SK-MEL-5 (cell line): ENCODE measurements at regions not wholly inside any gene's neighbourhood (a gene's known extent, or its start where the extent isn't known, plus 50 kb on each side); places are given as distances from the start of the nearest gene placed in this dataset.

Source experiments
- DNase-seq: peaks from one replicate; pipeline ENCODE4 v3.0.0-alpha.2; 2016; ENCODE audit warnings: low read depth, low spot score
- in situ Hi-C: cut with HindIII; loops from 2 replicates; pipeline ENCODE4 v1.10.0; 2016; ENCODE audit warnings: low sequenced_read_pairs, high pct_unique_total_duplicates, low pct_unique_long_range_greater_than_20kb

DNA sequence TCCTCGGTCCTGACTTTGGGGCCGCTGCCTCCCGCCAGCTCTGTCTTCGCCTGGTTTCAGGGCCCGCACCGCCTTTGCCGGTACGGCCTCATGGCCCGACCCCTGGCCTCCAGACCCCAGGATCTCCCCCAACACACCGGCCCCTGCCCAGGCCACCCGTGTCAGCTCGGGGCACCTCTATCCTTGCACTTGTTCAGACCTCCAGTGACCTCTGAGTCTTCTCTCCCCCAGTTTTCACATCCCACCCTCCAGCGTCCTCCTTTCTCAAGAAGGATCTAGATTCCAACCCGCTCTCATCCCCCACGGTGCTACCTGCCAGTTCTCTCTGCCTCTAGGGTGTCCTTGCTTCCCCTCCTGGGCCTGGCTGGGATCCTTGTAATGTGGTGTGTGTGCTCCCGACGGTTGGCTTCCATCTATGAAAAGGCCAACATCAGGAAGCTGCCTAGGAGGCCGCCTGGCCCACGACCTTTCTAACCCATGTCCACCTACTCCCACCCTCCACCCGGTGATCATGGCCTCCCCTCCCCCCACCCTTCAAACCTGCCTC is 61.1 kb downstream of the SPATA31C2 start:
- DNase-seq = no peak
- in situ Hi-C loops = no loop called here

DNA sequence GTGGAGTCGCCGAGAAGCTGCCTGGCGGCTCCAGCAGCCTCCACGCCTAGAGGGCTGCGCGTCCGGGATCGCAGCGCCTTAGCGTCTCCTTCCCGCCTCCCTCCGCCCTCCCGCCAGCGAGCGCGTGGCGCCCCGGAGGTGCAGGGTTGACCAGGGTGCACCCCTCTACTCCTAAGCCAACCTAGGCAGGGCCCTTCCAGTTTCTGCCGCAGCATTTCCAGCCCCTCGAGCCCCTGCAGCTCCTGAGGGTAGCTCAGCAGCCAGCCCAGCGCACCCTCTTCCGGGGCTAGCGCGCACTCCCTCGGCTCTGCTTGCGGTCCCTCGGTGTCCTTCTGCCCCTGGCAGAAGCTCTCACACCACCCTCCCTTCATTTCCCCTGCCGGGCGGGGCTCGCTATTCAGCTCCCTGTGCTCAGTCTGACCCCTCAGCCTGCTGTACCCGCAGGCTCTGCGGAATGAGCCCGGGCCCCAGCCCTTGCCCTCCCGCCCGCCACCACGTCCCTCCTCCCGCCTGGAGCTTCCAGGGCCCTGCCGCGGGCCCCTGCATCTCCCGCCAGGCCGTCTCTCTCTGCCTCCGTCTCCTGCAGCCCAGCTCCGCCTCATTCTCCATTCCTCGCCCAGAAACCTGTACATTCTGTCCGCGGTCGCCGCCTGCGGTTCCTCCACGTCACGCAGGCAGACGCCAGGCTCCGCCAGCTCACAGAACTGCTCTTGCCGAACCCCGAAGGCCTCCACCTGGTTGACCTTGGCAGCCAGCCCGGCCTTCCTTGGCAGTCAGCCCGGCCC is 61.8 kb downstream of the SPATA31C2 start:
- in situ Hi-C loops = no loop called here
- DNase-seq = peak; percentile 26

DNA sequence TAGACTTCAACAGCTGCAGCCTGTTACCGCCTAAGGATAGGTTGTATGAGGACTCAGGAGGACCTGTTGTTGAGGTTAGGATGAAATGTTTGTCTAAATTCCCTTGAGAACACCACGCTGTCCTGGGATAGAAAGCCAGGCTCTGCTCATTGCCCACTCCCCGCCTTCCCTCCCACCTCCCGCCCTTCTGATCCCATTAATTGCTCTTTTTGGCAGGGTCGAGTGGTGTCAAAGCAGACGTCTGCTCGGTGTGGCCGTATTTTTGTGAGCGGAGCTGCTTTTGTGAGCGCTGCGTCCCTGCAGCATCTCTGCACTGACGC is 62.3 kb downstream of the SPATA31C2 start:
- in situ Hi-C loops = no loop called here
- no peak for DNase-seq

DNA sequence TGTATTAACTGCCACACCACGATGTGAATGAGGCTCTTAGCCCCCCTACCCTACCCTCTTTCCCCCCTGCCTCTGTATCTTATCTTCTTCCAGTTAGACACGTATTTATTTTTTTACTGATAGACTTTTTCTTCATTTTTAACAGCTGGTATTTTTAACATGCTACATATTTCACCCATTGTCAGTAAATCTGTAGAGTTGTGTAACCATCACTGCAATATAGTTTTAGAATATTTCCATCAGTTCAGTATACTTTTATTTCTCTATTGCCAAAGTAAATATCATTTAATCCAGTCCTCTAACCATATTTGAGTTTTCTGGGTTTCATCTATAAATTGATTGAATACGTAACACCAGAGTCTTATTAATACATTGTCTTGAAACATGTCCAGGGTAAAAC is 62.8 kb downstream of the SPATA31C2 start:
- DNase-seq = no peak
- in situ Hi-C loops = no loop called here

DNA sequence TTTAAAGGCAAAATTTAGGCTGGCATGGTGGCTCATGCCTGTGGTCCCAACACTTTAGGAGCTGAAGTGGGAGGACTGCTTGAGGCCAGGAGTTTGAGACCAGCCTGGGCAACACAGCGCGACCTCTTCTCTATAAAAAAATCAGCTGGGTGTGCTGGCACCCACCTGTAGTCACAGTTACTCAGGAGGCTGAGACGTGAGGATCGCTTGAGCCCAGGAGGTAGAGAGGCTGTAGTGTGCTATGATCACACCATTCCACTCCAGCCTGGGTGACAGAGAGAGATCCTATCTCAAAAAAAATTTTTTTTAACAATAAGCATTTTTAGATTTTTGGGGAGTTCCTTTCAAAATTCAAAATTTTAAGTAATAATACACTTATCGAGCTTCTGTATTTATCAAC is 63.3 kb downstream of the SPATA31C2 start:
- in situ Hi-C loops = no loop called here
- no peak for DNase-seq

DNA sequence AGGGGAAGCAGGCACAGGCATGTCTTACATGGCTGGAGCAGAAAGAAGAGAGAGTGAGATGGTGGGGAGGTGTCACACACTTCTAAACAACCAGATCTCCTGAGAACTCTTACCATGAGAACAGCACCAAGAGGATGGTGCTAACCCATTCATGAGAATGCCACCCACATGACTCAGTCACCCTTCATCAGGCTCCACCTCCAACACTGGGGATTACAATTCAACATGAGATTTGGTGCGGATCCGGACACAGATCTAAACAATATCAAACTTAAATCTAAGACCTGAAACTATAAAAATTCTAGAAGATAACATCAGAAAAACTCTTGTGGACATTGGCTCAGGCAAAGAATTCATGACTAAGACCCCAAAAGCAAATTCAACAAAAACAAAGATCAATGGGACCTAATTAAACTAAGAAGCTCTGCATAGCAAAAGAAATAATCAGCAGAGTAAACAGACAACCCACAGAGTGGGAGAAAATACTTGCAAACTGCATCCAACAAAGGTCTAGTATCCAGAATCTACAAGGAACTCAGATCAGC is 65.4 kb downstream of the SPATA31C2 start:
- DNase-seq = no peak
- in situ Hi-C loops = no loop called here

DNA sequence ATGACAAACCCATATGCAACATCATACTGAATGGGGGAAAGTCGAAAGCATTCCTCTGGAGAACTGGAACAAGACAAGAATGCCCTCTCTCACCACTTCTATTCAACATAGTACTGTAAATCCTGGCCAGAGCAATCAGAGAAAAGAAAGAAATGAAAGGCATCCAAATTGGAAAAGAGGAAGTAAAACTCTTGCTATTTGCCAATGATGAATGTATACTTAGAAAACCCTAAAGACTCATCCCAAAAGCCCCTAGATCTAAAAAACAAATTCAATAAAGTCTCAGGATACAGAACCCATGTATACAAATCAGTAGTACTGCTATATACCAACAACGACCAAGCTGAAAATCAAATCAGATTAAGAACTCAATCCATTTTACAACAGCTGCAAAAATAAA is 66.9 kb downstream of the SPATA31C2 start:
- in situ Hi-C loops = no loop called here

DNA sequence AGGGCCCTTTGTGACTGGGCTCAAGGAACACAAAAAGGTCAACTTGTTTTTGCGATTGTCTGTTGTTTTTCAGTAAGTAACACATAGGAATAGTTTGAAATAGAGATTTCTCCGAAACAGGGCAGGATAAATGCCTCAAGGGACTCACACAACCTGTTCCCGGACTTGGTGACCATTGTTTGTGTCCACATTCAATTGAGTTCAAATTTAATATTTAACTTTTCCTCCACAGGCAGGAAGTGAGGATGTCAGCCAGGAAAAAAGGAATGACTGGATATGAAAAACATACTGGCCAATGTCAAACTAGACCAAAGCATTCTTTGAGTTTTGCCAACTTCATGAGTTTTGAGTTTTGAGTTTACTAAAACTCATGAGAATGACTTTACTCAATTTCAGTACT is 72.7 kb downstream of the SPATA31C2 start:
- DNase-seq = no peak
- in situ Hi-C loops = no loop called here

More for the DNA sequence above, 66.9 kb downstream of the SPATA31C2 start:
- DNase-seq = no peak

DNA sequence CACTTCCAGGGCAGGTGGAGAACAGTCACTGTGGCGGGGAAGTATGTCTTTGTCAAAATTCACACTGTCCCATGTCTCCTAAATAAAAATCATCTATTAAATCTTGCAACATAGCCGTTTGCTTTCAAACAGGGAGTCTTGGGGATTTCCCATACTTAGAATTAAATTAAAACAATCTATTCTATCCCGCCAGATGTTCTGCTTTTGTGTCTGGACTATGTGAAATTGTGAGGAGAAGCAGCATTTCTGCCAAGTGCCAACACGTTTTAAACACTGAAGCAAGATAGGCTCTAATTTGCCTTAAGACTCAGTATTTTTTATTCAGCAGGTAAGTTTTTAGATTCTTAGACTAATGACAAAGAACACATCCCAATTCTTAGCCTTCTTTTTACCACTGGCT is 73.7 kb downstream of the SPATA31C2 start:
- no peak for DNase-seq
- in situ Hi-C loops = no loop called here

DNA sequence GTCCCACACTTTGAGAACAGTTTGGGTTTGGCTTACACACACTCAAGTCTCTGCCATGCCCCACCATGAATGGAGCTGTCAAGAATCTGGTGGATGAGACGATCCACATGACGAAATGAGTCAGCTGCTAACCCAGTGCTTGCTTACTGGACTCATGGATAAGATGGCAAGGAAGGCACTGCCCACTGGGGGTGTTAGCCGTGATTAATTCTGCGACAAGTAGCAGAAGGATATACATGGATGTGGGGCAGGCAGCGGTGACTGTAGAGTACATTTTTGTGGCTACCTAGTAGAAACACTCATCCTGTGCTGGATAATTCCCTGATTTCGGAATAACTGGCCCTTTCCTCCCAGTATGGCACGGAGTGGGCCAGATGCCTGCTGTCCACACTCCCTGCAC is 77.5 kb downstream of the SPATA31C2 start:
- in situ Hi-C loops = no loop called here

DNA sequence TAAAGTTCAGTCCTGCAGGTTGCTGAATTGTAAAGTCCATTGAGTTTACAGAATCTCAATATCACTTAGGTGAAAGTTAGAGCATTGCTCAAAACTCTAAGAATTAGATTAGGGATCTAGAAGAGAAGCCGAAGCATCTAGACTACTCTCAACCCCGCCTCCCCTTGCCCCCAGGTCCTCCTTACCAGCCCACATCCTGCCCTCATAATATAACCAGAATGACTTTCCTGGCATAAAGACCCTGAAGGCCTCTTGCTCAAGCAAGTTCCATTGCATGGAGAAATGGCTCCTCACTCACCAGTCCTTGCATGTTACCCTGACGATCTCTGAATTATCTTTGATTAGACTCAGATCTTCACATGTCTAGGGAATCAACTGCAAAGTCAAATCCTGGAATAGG is 78.8 kb downstream of the SPATA31C2 start:
- DNase-seq = no peak
- in situ Hi-C loops = no loop called here

More for the DNA sequence above, 77.5 kb downstream of the SPATA31C2 start:
- peak; percentile 25 for DNase-seq

DNA sequence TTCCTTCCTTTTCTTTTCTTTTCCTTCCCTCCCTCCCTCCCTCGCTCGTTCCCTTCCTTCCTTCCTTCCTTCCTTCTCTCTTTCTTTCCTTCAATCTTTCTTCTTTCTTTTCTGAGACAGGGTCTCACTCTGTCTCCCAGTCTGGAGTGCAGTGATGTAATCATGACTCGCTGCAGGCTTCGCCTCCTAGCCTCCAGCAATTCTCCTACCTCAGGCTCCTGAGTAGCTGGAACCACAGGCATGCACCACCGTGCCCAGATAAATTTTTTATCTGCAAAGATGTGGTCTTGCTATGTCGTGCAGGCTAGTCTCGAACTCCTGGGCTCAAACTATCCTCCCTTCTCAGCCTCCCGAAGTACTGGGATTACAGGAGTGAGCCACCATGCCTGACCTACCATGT is 81.4 kb downstream of the SPATA31C2 start:
- in situ Hi-C loops = no loop called here
- no peak for DNase-seq

DNA sequence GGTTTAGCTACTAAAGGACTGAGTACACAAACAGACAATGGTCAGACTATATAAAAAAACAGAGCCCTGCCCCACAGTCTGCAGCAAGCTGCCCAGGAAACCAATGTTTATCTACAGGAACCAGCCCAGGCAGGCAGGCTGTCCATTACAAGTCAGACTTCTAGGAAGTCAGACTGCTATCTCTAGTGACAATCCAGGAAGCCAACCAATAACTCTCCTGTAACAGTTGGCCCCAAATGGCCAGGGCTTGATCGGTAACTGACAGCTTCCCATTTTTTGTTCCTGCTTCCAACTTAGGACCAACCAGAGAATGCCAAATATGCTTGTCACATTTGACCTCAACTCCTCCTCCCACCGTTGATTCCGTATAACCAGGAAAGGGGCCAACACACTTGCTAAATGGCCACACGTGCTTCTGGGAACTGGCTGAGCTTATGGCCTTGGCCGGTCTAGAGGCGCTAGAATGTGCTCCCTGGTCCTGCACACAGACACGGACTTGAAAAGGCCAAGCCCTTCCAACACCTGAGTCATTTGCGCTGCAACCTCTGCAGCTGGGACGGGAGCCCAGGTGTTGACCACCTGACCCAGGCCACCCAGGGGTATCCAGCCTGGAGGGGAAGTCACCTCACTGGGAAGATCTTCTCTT is 79.6 kb upstream of the CDK20 start:
- no peak for DNase-seq
- in situ Hi-C loops = no loop called here

DNA sequence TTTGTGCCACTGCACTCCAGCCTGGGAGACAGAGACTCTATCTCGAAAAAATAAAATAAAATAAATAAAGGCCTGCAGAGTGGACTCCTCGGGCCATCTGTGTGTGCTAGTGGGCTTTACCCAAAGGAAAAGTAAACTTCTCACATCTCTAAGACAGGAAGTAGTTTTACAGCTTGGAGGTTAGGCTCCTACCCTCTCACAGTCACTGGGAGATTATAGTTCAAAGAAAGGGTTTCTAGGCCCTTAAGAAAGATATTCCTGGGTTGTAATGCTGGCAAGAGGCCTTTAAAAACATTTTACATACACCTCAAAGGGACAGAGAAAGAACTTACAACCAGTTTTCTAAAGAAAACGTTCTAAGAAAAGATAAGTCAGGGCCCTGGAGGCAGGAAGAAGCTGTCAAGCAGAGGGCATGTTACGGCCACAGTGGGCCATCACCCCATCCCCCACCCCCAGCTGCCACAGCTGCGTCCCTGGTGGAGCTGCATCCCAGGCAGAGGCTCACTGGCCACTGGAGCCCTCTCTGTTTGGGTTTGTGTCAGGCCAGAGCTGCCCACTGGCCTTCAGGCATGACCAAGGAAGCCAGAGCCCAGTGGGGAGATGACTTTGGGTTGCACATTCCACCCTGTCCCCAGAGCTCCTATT is 78.1 kb upstream of the CDK20 start:
- in situ Hi-C loops = no loop called here
- DNase-seq = no peak

DNA sequence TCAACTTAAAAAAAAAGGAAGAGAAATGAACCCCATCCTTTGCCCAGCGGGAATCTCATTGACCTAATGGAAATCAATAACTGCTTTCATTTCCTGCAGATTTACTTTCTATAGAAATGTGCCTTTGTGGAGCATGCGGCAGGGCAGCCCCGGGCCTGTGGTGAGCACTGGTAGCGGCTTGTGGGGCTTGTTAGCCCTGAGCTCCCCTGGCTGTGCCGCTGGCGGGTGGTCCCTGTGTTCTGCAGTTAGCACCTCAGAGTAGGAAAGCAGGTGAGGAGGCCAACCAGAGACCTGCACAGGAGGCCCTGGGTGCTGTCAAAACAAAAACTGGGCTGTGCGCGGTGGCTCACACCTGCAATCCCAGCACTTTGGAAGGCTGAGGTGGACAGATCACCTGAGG is 76.8 kb upstream of the CDK20 start:
- in situ Hi-C loops = no loop called here
- no peak for DNase-seq

DNA sequence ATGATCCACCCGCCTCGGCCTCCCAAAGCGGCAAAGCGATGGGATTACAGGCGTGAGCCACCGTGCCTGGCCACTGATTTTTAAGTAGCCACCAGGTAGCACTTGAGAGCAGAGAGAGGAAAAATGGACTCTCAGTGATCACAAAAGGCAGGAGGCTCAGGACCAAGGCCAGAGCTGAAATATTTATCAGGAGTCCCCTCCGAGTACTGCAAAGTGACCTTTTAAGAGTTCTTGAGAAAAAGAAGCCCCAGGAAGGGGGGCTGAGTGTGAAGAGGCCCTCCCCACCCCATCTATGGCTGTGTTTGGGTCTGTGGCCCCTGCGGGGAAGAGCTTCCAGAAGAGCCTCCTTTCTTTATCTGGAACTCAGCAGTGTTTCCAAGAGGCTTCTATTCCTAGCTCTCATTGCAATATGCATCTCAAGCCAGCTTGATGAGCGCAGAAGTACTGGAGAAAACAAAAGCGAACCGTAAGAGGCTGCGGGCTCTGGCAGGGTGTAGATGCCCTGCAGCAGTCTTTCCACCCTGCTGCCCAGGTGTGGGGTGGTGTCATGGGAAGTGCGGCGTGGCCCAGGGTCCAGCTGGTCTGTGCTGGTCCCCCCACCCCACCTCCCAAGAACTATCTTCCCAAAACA is 75.5 kb upstream of the CDK20 start:
- in situ Hi-C loops = no loop called here
- DNase-seq = no peak

DNA sequence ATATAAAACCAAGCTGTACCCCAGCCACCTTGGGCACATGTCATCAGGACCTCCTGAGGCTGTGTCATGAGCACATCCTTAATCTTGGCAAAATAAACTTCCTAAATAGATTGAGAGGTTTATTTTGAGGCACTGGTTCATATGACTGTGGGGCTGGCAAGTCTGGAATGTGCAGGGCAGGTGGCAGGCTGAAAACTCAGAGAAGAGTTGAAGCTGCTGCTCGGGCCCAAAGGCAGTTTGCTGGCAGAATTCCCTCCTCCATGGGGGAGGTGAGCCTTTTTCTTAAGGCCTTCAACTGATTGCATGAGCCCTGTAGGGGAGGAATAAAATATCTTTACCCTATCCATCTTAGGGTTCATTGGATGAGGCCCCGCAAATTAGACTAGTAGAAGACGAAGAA is 72.2 kb upstream of the CDK20 start:
- DNase-seq = no peak
- in situ Hi-C loops = no loop called here

DNA sequence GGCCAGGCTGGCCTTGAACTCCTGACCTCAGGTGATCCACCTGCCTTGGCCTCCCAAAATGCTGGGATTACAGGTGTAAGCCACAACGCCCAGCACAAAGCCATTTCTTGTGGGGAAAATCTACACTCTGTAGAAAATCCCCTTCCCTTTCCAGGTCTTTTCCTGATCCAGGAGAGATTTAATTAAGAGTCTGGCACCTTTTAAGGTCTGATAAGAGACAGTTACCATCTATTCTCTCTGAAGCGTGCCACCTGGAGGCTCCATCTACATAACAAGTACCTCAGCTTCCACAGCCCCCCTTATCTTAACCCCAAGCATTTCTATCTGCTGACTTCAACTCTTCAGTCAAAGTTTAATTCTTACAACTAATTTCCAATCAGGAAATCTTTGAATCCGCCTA is 71.4 kb upstream of the CDK20 start:
- in situ Hi-C loops = no loop called here
- no peak for DNase-seq
